Vagina (tissue), 2 donors: ENCODE measurements at regions not wholly inside any gene's neighbourhood (a gene's known extent, or its start where the extent isn't known, plus 50 kb on each side); places are given as distances from the start of the nearest gene placed in this dataset.

ENCODE experiments used
- CTCF ChIP-seq, 3 experiments: fragments of 450-650 bp in 2 of 3; fragments of 200-600 bp in 1 of 3; sonication (generic) in 1 of 3; IDR thresholded peaks; one replicate each; pipeline ENCODE4 v1.5.1; 2017 to 2019; ENCODE audit warnings: antibody characterized with exemption in 3 of 3, mild to moderate bottlenecking in 2 of 3, moderate library complexity in 2 of 3
- POLR2A ChIP-seq, 2 donors: fragments of 450-650 bp; IDR thresholded peaks; one replicate each; pipeline ENCODE4 v1.6.1; 2017; ENCODE audit warnings: antibody characterized with exemption in 2 of 2, mild to moderate bottlenecking in 2 of 2, moderate library complexity in 2 of 2
- POLR2AphosphoS5 ChIP-seq, 2 donors: sonication (generic); formaldehyde crosslinking; IDR thresholded peaks; one replicate each; pipeline ENCODE4 v1.9.0; 2017; ENCODE audit warnings: antibody characterized with exemption in 2 of 2, mild to moderate bottlenecking in 2 of 2, low read depth in 1 of 2; ENCODE audit not compliant: insufficient read depth in 1 of 2

DNA sequence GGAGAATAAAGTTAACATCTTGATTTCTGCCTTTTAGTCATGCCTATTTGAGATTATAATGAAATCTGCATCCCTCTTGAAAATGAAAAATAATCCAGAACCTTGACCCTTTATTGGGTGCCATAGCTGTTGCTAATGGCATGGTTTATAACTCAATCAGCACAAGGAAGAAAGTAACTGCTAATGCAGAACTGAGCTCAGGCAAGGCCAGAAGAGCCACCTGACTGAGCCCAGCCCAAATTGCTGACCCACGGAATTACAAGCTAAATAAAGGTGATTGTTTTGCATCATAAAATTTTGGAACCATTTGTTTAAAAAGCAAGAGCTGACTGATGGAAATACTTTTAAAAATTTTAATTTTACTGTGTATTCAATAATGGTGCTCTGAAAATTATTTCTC is 76.4 kb upstream of the TBL1X start:
- TF ChIP-seq POLR2A (IDR thresholded peaks at IDR 0.05) (no peak), CTCF (IDR thresholded peaks at IDR 0.05) (no peak), POLR2AphosphoS5 (IDR thresholded peaks at IDR 0.05; ENCODE audit: insufficient read depth in 1 of 2, low read depth in 1 of 2) (no peak)
